PFSK-1 (cell line): ENCODE measurements at regions not wholly inside any gene's neighbourhood (a gene's known extent, or its start where the extent isn't known, plus 50 kb on each side); places are given as distances from the start of the nearest gene placed in this dataset.

Experiments used
- FOXP2 ChIP-seq: optimal IDR thresholded peaks from 2 replicates; pipeline ENCODE3; 2011; ENCODE audit warnings: borderline replicate concordance, control low read depth, inconsistent platforms; ENCODE audit not compliant: insufficient read depth; ENCODE audit errors: extremely low read length, extremely low read depth
- POLR2AphosphoS5 ChIP-seq: IDR thresholded peaks from 2 replicates; pipeline ENCODE4 v1.6.1; 2012; ENCODE audit warnings: low read depth, mild to moderate bottlenecking, control low read depth, low read length, moderate library complexity
- REST ChIP-seq, 2 experiments: IDR thresholded peaks; 2 replicates each; pipeline versions ENCODE4 v1.6.1 to v1.8.0; 2011 to 2012; ENCODE audit warnings: low read depth in 2 of 2, low read length in 2 of 2, control low read depth in 1 of 2, inconsistent platforms in 1 of 2, mild to moderate bottlenecking in 1 of 2, moderate library complexity in 1 of 2; ENCODE audit not compliant: insufficient read depth in 1 of 2
- SIN3A ChIP-seq: IDR thresholded peaks from 2 replicates; pipeline ENCODE4 v1.6.1; 2012; ENCODE audit warnings: mild to moderate bottlenecking, low read length, moderate library complexity, borderline replicate concordance; ENCODE audit not compliant: insufficient read depth
- TAF1 ChIP-seq: IDR thresholded peaks from 2 replicates; pipeline ENCODE4 v1.6.1; 2012; ENCODE audit warnings: low read length, control low read depth, borderline replicate concordance; ENCODE audit not compliant: insufficient read depth

- no peak for TF ChIP-seq TAF1
- no peak for TF ChIP-seq POLR2AphosphoS5
- no peak for TF ChIP-seq REST (IDR thresholded peaks at IDR 0.05; ENCODE audit: insufficient read depth in 1 of 2, low read depth in 2 of 2, low read length in 2 of 2)
- no peak for TF ChIP-seq SIN3A
- TF ChIP-seq FOXP2, result no peak
Measured at GRCh38 chr11:119889111-119889510, 160.1 kb upstream of the NECTIN1 start.

- TF ChIP-seq SIN3A (no peak), REST (IDR thresholded peaks at IDR 0.05; ENCODE audit: insufficient read depth in 1 of 2, low read depth in 2 of 2, low read length in 2 of 2) (no peak), TAF1 (no peak)
Measured at GRCh38 chr11:119888119-119888518, 159.1 kb upstream of the NECTIN1 start.

- TF ChIP-seq SIN3A (no peak), POLR2AphosphoS5 (no peak), REST (IDR thresholded peaks at IDR 0.05; ENCODE audit: insufficient read depth in 1 of 2, low read depth in 2 of 2, low read length in 2 of 2) (no peak), FOXP2 (no peak), TAF1 (no peak)
Measured at GRCh38 chr11:119886667-119887230, 157.7 kb upstream of the NECTIN1 start.

GRCh38 chr11:119885861-119886567, 157.0 kb upstream of the NECTIN1 start:
- TF ChIP-seq TAF1, result no peak
- TF ChIP-seq FOXP2, result no peak
- no peak for TF ChIP-seq POLR2AphosphoS5
- no peak for TF ChIP-seq REST (IDR thresholded peaks at IDR 0.05; ENCODE audit: insufficient read depth in 1 of 2, low read depth in 2 of 2, low read length in 2 of 2)
- no peak for TF ChIP-seq SIN3A
